ENCODE measurements at regions not wholly inside any gene's neighbourhood (a gene's known extent, or its start where the extent isn't known, plus 50 kb on each side); places are given as distances from the start of the nearest gene placed in this dataset.

GRCh38 chr10:4453276-4453675 is 372.7 kb upstream of the AKR1E2 start:
- Histone ChIP-seq H3F3A (ENCODE audit: low read length, unreplicated experiment) (no peaks in the 10 kb centered on the region), H3K9ac (ENCODE audit: low read length) (no peak overlapping the region), H3K4me1 (ENCODE audit: insufficient read depth, low read length) (no peaks in the 10 kb centered on the region), H2AFZ (ENCODE audit: low read length) (no peak overlapping the region), H3K27me3 (ENCODE audit: low read length) (no peaks in the 10 kb centered on the region), H3K9me3 (ENCODE audit: low read length) (no peaks in the 10 kb centered on the region), H3K4me2 (ENCODE audit: low read length) (no peak overlapping the region), H3K27ac (ENCODE audit: low read length) (no peak overlapping the region), H4K20me1 (ENCODE audit: low read length) (no peaks in the 10 kb centered on the region), H3K36me3 (ENCODE audit: low read depth, low read length) (no peaks in the 10 kb centered on the region), H3K79me2 (ENCODE audit: low read length) (no peaks in the 10 kb centered on the region), H3K4me3 (ENCODE audit: low read length) (no peak overlapping the region), H3K9me2 (replicated peaks; ENCODE audit: low read length) (no peaks in the 10 kb centered on the region)
- POLR2A ChIA-PET (ENCODE audit: unreplicated experiment) = no interaction called here
- CTCF ChIA-PET = no interaction called here
- TF ChIP-seq EZH2 (IDR thresholded peaks at IDR 0.05; ENCODE audit: low read length, unreplicated experiment) = no peak
- TF ChIP-seq CTCF (conservative IDR thresholded peaks at IDR 0.05; ENCODE audit: low read depth, low read length) = no peak
- TF ChIP-seq EZH2phosphoT487 (IDR thresholded peaks at IDR 0.05; ENCODE audit: borderline replicate concordance, low read length) = no peak
- no peak for ATAC-seq
- intact Hi-C loops (cut with micrococcal nuclease) = no loop called here
- no peak for DNase-seq
- BruUV-seq (replicated peaks) = no TSS peak

DNA sequence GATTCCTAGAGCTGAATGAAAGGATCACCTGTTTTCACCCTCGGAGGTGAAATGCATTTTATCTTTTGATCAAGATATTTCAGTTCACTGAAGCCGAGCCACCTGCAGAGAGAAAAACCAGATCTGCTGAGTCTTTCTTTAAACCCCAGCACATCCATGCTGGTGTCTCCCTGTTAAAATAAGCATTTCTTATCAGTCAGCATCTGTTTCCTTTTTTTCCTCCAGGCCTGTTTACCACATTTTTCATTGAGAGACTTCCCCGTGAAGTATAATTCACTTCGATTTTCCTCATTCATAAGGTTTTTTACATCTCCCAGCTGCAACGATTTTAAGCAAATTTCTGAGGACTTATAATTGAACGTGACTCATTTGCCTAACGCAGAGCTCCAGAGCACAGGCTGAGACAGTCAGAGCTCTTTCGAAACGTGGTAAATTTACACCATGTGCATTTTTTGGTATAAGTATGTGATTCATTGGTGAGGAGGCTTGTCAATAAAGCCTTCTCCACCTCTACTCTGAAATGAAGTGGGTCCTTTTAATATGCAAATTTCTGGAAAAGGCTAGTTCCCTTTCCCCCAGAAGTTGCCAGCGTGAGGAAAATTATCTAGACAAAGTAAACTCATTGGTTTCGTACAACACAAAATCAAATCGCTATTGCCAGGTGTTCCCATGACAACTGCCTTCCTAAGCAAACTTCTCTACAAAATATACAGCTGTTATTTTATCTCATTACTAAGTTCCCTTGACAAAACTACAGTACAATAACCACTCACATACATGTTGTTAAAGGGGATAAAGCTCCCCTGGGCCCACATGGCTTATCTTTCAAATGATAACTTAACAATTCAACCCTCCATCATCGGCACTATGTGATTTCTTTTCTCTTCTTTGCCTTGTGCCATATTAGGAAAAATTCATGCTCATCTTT is 374.8 kb upstream of the AKR1E2 start:
- Histone ChIP-seq H3K4me1 (ENCODE audit: insufficient read depth, low read length) (no peaks in the 10 kb centered on the region), H3K27ac (ENCODE audit: low read length) (no peak overlapping the region), H3K9ac (ENCODE audit: low read length) (no peak overlapping the region), H3K4me3 (ENCODE audit: low read length) (no peak overlapping the region), H3K36me3 (ENCODE audit: low read depth, low read length) (no peaks in the 10 kb centered on the region), H2AFZ (ENCODE audit: low read length) (no peak overlapping the region), H3K27me3 (ENCODE audit: low read length) (no peaks in the 10 kb centered on the region), H3K9me3 (ENCODE audit: low read length) (no peaks in the 10 kb centered on the region), H3K9me2 (replicated peaks; ENCODE audit: low read length) (no peaks in the 10 kb centered on the region), H3K79me2 (ENCODE audit: low read length) (no peaks in the 10 kb centered on the region), H4K20me1 (ENCODE audit: low read length) (no peaks in the 10 kb centered on the region), H3F3A (ENCODE audit: low read length, unreplicated experiment) (no peaks in the 10 kb centered on the region), H3K4me2 (ENCODE audit: low read length) (no peak overlapping the region)
- no peak for TF ChIP-seq CTCF (conservative IDR thresholded peaks at IDR 0.05; ENCODE audit: low read depth, low read length)
- TF ChIP-seq EZH2phosphoT487 (IDR thresholded peaks at IDR 0.05; ENCODE audit: borderline replicate concordance, low read length) = no peak
- TF ChIP-seq EZH2 (IDR thresholded peaks at IDR 0.05; ENCODE audit: low read length, unreplicated experiment) = no peak
- no peak for DNase-seq
- CTCF ChIA-PET = no interaction called here
- BruUV-seq (replicated peaks) = no TSS peak
- POLR2A ChIA-PET (ENCODE audit: unreplicated experiment) = no interaction called here
- ATAC-seq = no peak
- intact Hi-C loops (cut with micrococcal nuclease) = no loop called here

DNA sequence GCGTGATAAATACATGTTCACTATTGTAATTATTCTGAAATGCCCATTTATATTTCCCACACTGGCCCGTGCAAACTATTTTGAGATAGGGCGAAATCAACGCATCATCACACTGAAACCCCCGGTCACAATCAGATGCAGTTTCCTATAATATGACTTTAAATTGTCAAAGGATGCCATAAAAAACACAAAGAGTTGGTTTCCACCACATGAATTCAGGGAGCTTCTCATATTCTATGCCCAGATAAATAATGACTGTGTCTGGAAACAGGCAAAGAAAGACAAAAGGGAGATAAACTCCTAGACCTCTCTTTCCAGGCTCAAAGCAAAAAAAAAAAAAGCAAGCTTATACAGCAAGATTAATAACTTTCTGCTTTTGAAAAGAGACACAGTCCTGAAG is 375.8 kb upstream of the AKR1E2 start:
- Histone ChIP-seq H4K20me1 (ENCODE audit: low read length) (no peaks in the 10 kb centered on the region), H3K36me3 (ENCODE audit: low read depth, low read length) (no peaks in the 10 kb centered on the region), H3K27ac (ENCODE audit: low read length) (no peak overlapping the region), H2AFZ (ENCODE audit: low read length) (no peak overlapping the region), H3K4me2 (ENCODE audit: low read length) (no peak overlapping the region), H3K27me3 (ENCODE audit: low read length) (no peaks in the 10 kb centered on the region), H3K9me2 (replicated peaks; ENCODE audit: low read length) (no peaks in the 10 kb centered on the region), H3K79me2 (ENCODE audit: low read length) (no peaks in the 10 kb centered on the region), H3K9ac (ENCODE audit: low read length) (no peak overlapping the region), H3F3A (ENCODE audit: low read length, unreplicated experiment) (no peaks in the 10 kb centered on the region), H3K9me3 (ENCODE audit: low read length) (no peaks in the 10 kb centered on the region), H3K4me3 (ENCODE audit: low read length) (no peak overlapping the region), H3K4me1 (ENCODE audit: insufficient read depth, low read length) (no peaks in the 10 kb centered on the region)
- BruUV-seq (replicated peaks) = no TSS peak
- ATAC-seq = no peak
- no peak for DNase-seq
- intact Hi-C loops (cut with micrococcal nuclease) = no loop called here
- ChIA-PET CTCF (no interaction called here), POLR2A (ENCODE audit: unreplicated experiment) (no interaction called here)
- no peak for TF ChIP-seq EZH2phosphoT487 (IDR thresholded peaks at IDR 0.05; ENCODE audit: borderline replicate concordance, low read length)
- no peak for TF ChIP-seq EZH2 (IDR thresholded peaks at IDR 0.05; ENCODE audit: low read length, unreplicated experiment)
- no peak for TF ChIP-seq CTCF (conservative IDR thresholded peaks at IDR 0.05; ENCODE audit: low read depth, low read length)

Measured in PC-3 (cell line).